GM21526 (cell line): ENCODE measurements at regions not wholly inside any gene's neighbourhood (a gene's known extent, or its start where the extent isn't known, plus 50 kb on each side); places are given as distances from the start of the nearest gene placed in this dataset.
"Not testable (repeated sequence)": the region's sequence is repeated elsewhere in the genome, so short reads cannot be mapped to it uniquely, and the experiment has no call there.

Source experiments
- ATAC-seq: cut with Tn5 transposase; IDR thresholded peaks from one replicate; pipeline ENCODE4 v1.9.1; 2021; ENCODE audit warnings: moderate library complexity; ENCODE audit not compliant: unreplicated experiment, low FRiP score

GRCh38 chr6:22115559-22115958, 181.3 kb downstream of the PRL start:
- no peak for ATAC-seq

- no peak for ATAC-seq
These were observed 179.2 kb downstream of the PRL start for GRCh38 chr6:22117631-22118030.

GRCh38 chr6:22119500-22119899, 177.3 kb downstream of the PRL start:
- no peak for ATAC-seq

GRCh38 chr6:22124756-22125155, 172.1 kb downstream of the PRL start:
- ATAC-seq, result no peak

DNA sequence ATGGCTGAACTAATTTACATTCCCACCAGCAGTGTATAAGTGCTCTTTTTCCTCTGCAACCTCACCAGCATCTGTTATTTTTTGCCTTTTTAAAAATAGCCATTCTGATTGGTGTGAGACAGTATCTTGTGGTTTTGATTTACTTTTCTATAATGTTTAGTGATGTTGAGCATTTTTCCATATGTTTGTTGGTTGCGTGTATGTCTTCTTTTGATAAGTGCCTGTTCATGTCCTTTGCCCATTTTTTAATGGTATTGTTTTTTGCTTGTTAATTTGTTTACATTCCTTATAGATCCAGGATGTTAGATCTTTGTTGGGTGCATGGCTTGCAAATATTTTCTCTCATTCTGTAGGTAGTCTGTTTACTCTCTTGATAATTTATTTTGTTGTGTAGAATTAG, 169.9 kb downstream of the PRL start:
- ATAC-seq, result no peak

DNA sequence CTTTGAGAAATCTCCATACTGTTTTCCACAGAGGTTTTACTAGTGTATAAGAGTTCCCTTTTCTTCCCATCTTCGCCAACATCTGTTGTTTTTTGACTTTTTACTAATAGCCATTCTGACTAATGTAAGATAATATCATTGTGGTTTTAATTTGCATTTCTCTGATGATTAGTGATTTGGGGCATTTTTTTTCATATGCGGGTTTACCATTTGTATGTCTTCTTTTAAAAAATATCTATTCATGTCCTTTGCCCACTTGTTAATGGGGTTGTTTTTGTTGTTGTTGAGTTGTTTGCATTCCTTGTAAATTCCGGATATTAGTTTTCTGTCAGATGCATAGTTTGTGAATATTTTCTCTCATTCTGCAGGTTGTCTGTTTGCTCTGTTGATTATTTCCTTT, 167.1 kb downstream of the PRL start:
- no peak for ATAC-seq

DNA sequence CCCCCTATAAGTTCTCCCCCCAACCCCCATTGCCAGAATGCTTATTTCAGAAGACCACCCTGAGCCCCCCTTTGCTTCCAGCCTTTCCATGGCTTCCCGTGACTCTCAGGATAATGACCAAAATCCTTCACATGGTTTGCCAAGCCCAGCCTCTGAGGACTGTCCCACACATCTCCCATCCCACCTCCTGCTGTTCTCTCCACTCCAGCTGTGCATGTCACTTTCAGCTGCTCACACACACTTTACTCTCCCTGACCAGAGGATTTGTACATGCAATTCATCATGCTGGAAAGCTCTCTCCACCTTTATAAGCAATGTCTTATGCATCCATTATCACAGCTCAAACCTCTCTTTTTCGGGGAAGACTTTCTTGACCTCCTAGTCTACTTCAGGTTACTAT, 164.2 kb downstream of the PRL start:
- ATAC-seq, result no peak

DNA sequence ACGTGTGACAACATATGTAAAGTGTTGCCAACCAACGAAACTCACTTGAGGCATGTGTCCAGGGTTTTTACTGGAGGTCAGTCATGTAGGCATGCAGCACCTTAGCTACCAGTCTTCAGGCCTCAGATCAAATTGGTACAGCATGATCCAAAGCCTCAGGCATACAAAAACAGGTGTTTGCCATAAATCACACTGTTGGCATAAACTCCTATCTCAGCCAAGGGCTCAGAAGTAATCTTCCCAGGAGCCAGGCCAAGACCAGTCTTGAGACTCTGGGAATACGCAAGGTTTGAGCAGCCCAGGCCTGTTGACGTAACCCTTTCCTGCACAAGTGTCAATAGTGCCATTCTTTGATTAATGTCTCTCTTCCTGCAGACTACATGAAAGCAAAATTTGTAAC, 163.5 kb downstream of the PRL start:
- no peak for ATAC-seq

- ATAC-seq, result no peak
These were observed 162.5 kb downstream of the PRL start for GRCh38 chr6:22134308-22134707.

DNA sequence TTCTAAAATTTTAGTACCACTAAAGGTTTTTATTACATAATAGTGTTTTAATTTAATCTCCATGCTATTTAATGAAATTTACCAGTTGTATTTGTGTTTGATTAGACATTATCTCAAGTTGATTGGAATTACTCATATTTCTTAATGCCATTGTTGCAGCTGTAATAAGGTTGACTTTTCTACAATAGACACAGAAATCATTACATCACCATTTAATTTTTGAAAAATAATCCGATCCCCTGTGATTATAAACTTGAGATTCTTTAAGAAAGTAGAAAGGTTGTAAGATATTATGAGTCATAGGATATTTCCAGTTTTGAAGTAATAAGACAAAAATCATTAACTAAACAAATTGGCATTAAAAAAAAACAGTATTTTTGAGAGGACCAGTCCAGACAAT, 161.4 kb downstream of the PRL start:
- no peak for ATAC-seq

DNA sequence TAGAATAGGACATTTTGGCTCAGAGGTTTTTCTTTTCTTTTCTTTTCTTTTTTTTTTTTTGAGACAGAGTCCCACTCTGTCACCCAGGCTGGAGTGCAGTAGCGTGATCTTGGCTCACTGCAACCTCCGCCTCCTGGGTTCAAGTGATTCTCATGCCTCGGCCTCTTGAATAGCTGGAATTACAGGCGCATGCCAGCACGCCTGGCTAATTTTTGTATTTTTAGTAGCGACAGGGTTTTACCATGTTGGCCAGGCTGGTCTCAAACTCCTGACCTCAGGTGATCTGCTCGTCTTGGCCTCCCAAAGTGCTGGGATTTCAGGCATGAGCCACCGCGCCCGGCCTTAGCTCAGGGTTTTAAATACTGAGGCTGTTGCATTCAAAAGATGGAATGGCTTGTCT, 156.1 kb downstream of the PRL start:
- not testable (repeated sequence) for ATAC-seq

DNA sequence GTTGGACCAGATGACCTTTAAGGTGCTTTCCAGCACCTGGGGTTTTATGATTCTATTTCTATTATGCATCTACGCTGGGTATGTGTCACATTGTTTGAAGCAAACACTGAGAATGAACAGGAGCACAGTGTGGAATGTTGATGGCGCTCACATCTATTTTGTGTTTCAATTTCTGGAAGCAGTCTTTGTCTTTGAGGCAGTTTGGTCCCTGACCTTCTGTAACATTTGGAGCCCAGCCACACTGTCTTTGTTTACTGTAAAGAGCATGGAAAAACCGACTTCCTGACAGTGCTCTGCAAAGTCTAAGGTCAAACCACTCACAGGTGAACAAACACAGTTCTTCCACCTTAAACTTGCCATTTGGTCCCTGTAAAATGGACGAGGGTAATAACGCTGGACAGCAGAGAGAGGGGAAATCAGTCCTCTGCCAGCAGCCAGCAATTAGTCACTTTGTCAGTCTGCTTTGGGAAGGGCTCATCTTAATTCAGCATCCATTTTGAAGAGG, 155.5 kb downstream of the PRL start:
- no peak for ATAC-seq

DNA sequence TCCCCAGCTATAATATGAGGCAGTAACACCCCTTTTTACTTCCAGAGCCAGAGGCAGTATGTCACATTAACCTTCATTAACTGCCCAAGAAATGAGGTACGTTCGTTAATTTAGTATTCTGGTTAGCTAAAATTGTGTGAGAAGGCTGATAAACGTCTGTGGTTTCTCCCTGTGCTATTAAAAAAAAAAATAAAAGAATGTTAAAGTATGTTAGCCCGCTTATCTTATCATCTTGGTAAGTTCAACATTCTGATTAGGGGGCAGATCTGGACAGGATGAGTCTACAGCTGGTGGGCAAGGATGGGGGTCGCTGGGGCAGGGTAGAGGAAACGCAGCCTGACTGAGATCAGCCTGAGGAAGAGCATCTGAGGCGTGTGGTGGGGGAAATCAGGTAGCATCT, 154.0 kb downstream of the PRL start:
- ATAC-seq, result no peak

DNA sequence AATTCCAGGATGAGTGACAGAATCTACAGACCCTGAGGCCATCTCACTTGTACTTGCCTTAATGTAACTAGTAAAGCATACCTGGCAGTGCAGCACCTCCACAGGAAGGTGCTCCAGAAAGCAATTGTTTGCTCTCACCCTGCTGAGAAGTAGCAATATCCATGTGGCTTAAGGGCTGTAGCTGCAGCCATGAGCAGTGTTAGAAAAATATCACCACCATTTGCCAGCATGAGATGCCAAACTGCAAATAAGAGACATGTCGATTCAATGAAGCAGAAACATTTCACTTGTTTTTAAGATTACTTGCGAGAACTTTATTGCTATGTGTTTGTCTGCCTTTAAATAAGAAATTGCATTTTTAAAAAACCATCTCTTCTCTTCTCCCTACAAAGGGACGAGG, 151.5 kb downstream of the PRL start:
- ATAC-seq, result no peak

DNA sequence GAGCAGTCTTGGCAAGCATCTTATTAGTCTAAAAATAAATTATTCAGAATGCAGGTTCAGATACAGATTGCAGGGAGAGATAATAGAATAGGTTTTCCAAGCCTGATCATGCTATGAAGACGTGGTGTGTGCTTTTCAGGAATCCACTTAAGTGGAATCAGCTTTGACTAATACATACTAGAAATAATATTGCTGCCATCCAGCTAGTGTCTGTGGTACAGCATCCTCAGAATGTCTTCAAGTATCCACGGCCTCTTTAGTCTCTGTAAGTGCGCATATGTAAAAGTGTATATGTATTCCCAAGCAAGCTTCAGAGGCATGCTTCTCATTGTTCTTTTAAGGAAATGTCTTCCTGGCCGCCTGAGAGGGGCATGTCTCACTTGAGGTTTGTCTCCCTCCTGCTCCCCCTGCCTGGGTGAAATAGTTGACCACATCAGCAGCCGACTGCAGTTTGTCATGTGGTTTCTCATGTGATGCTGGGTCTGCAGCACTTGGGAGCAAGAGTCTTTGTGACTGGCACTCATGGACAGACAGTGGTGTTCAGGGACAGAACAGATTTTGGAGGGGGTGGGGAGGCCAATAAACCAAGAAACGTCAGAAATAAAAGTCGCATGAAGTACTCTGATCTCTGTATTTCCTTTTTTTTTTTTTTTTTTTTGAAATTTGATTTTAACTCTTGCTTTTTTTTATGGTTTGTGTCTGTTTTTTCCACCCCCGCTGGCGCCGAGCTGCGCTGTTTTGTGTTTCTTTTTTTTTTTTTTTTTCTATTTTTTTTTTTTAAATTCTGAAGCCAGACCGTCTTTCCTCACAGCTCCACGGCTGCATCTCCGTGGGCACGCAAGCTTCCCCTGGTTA, 150.8 kb downstream of the PRL start:
- ATAC-seq, result no peak

GRCh38 chr6:22146678-22146930, 150.2 kb downstream of the PRL start:
- no peak for ATAC-seq

- ATAC-seq, result no peak
These were observed 149.7 kb downstream of the PRL start for GRCh38 chr6:22146931-22147701.

DNA sequence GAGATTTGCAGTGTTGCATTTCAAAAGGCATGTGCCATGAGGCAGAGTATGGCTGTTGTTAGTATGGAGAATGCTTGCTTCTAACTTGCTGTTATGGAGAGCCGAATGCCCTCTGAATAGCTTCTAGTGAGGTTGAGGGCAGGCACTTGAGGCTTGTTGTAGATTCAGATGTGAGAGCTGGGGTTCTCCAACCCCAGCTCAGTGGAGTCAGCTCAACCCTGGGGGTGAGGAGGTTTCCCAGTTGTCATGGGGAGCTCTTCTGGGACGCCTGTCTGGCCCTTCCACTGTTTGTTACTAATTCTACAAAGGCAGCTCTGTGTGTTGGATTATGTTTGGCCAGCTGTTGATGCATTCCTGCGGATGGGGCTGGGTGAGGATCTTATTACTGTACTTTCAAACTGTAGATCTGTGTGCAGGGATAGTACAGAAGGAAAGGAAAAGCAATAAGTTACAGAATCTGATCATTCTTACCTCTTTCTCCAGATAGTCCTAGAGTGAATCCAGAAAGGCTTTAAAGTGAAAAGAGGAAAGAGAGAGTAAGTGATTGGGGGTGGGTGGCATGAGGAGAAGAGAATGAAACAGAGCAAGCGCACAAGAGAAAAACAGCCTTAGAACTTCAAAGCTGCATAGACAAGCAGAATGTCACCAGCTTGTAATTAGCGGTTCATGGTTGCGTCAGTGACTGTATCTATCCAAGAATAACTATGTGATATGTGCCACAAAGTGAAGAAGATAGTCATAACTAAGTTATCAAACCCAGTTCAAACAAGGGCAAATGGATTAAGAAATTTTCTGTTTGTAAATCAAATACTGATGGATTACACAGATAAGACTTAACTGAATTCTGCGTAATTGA, 148.7 kb downstream of the PRL start:
- no peak for ATAC-seq

DNA sequence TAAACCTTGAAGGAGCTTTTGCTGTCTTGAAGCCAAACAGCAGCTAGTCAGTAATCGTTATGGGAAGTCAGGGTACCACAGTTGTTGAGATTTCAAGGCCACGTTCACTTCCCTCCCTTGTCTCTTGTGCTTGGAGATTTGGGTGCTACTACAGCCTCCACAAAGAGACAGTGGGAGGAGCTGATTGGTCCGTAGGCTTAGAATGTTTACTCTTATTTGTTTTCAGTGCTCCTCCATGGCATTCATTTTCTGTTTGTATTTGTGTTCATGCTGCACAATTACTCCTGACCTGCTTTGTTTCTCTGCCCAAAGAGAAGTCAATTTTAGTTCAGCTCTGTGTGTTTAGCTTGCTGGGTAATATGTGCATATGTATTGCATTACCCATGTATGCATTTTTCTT, 147.7 kb downstream of the PRL start:
- ATAC-seq, result no peak

DNA sequence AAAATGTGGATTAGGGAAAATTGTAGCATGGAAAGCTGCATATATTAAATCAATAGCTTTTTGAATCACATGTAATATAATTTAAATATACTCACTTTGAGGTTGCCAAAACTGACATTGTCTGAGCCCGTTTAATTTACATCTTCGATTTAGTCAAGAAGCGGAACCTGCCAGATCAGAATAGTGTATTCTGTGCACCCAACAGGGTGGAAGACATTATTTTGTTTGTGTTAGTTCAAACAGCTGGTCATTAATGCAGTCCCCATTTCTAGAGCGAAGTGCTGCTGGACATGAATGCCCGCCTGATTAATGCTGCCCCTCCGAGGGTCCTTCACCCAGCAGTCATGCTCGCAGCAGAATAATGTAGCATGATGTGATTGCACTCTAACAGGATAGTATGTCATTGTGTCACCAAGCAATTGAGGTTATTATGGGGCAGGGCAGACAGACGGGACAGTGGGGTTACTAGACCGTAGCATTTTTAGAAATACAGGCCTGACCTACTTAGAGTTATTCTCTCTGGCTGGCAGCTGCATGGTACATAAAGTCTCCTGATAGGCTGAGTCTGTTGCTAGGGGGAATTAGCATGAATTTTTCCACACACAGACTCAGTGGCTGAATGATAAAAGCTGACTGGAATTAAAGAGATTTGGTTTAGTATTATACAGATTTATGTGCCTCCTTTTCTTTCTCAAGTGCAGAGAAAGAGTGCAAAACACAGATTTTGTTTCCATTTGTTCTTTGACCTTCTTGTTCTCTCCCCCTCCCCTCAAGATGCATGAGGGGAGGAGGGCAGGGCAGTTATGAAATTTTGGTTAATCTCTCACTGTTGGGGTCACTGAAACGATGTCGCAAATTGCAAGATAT, 147.1 kb downstream of the PRL start:
- ATAC-seq, result no peak
